Nephron (organoid): ENCODE measurements at regions not wholly inside any gene's neighbourhood (a gene's known extent, or its start where the extent isn't known, plus 50 kb on each side); places are given as distances from the start of the nearest gene placed in this dataset.

Experiments
- H3K27ac Mint-ChIP-seq, 3 experiments: 2 replicates each; pipeline ENCODE4 v1.8.0; 2020; ENCODE audit warnings: mixed read lengths in 3 of 3, mild to moderate bottlenecking in 2 of 3, moderate library complexity in 1 of 3
- H3K27me3 Mint-ChIP-seq: 2 replicates; pipeline ENCODE4 v1.8.0; 2021; ENCODE audit warnings: low read depth, mild to moderate bottlenecking, moderate library complexity, mixed read lengths
- H3K36me3 Mint-ChIP-seq: 2 replicates; pipeline ENCODE4 v1.8.0; 2020; ENCODE audit warnings: low read depth, mixed read lengths
- H3K4me1 Mint-ChIP-seq: 2 replicates; pipeline ENCODE4 v1.8.0; 2020; ENCODE audit warnings: mixed read lengths
- H3K4me3 Mint-ChIP-seq, 3 experiments: 2 replicates each; pipeline ENCODE4 v1.8.0; 2020; ENCODE audit warnings: mild to moderate bottlenecking in 3 of 3, mixed read lengths in 3 of 3, moderate library complexity in 2 of 3
- H3K9me3 Mint-ChIP-seq: 2 replicates; pipeline ENCODE4 v1.8.0; 2020; ENCODE audit warnings: mixed read lengths
- CTCF ChIP-seq, 3 experiments: fragments of 200-600 bp; sonication (generic); IDR thresholded peaks; one replicate each; pipeline ENCODE4 v1.5.0; 2021; ENCODE audit warnings: antibody characterized with exemption in 3 of 3; ENCODE audit not compliant: unreplicated experiment in 3 of 3

GRCh38 chr3:152638214-152638613 is 196.7 kb upstream of the P2RY1 start:
- peaks cover 4% of the 10 kb centered on the region for H3K27me3 Mint-ChIP-seq

GRCh38 chr3:152638707-152639450 is 196.1 kb upstream of the P2RY1 start:
- H3K4me3 Mint-ChIP-seq, result no peak overlapping the region
- H3K9me3 Mint-ChIP-seq, result peaks cover 3% of the 10 kb centered on the region
- H3K27me3 Mint-ChIP-seq, result peaks cover 4% of the 10 kb centered on the region
- TF ChIP-seq CTCF (IDR thresholded peaks at IDR 0.05; ENCODE audit: unreplicated experiment in 3 of 3), result no peak
- no peaks in the 10 kb centered on the region for H3K4me1 Mint-ChIP-seq
- H3K36me3 Mint-ChIP-seq, result no peaks in the 10 kb centered on the region
- peak overlapping the region in 1 of 3 experiments; percentile 20 for H3K27ac Mint-ChIP-seq

More at GRCh38 chr3:152638214-152638613, 196.7 kb upstream of the P2RY1 start:
- no peaks in the 10 kb centered on the region for H3K9me3 Mint-ChIP-seq
- H3K36me3 Mint-ChIP-seq, result no peaks in the 10 kb centered on the region
- peak overlapping the region in 1 of 3 experiments; percentile 20 for H3K27ac Mint-ChIP-seq
- no peaks in the 10 kb centered on the region for H3K4me1 Mint-ChIP-seq
- no peak overlapping the region for H3K4me3 Mint-ChIP-seq
- no peak for TF ChIP-seq CTCF (IDR thresholded peaks at IDR 0.05; ENCODE audit: unreplicated experiment in 3 of 3)

GRCh38 chr3:152641198-152641597 is 193.7 kb upstream of the P2RY1 start:
- Mint-ChIP-seq H3K27me3 (peaks cover 4% of the 10 kb centered on the region), H3K9me3 (peaks cover 6% of the 10 kb centered on the region), H3K4me3 (no peak overlapping the region), H3K27ac (no peak overlapping the region), H3K36me3 (peaks cover 4% of the 10 kb centered on the region), H3K4me1 (no peaks in the 10 kb centered on the region)
- TF ChIP-seq CTCF (IDR thresholded peaks at IDR 0.05; ENCODE audit: unreplicated experiment in 3 of 3), result no peak

GRCh38 chr3:152642658-152643057 is 192.3 kb upstream of the P2RY1 start:
- H3K4me3 Mint-ChIP-seq, result no peak overlapping the region
- H3K27me3 Mint-ChIP-seq, result peaks cover 4% of the 10 kb centered on the region
- TF ChIP-seq CTCF (IDR thresholded peaks at IDR 0.05; ENCODE audit: unreplicated experiment in 3 of 3), result no peak
- no peaks in the 10 kb centered on the region for H3K4me1 Mint-ChIP-seq
- peaks cover 4% of the 10 kb centered on the region for H3K36me3 Mint-ChIP-seq
- H3K9me3 Mint-ChIP-seq, result peaks cover 6% of the 10 kb centered on the region
- H3K27ac Mint-ChIP-seq, result no peak overlapping the region

- Mint-ChIP-seq H3K36me3 (peaks cover 4% of the 10 kb centered on the region), H3K27me3 (no peaks in the 10 kb centered on the region), H3K4me3 (no peak overlapping the region), H3K4me1 (no peaks in the 10 kb centered on the region), H3K9me3 (peaks cover 6% of the 10 kb centered on the region), H3K27ac (no peak overlapping the region)
- no peak for TF ChIP-seq CTCF (IDR thresholded peaks at IDR 0.05; ENCODE audit: unreplicated experiment in 3 of 3)
Observed at GRCh38 chr3:152644478-152644877, 190.5 kb upstream of the P2RY1 start.

- Mint-ChIP-seq H3K27me3 (peaks cover 4% of the 10 kb centered on the region), H3K4me3 (no peak overlapping the region), H3K36me3 (peaks cover 4% of the 10 kb centered on the region), H3K9me3 (peaks cover 6% of the 10 kb centered on the region), H3K27ac (no peak overlapping the region), H3K4me1 (no peaks in the 10 kb centered on the region)
- no peak for TF ChIP-seq CTCF (IDR thresholded peaks at IDR 0.05; ENCODE audit: unreplicated experiment in 3 of 3)
Observed at GRCh38 chr3:152646004-152646403, 188.9 kb upstream of the P2RY1 start.
